HG02678 (cell line): ENCODE measurements at regions not wholly inside any gene's neighbourhood (a gene's known extent, or its start where the extent isn't known, plus 50 kb on each side); places are given as distances from the start of the nearest gene placed in this dataset.

Source experiments
- ATAC-seq: cut with Tn5 transposase; IDR thresholded peaks from one replicate; pipeline ENCODE4 v1.9.1; 2021; ENCODE audit warnings: mild to moderate bottlenecking, moderate library complexity; ENCODE audit not compliant: unreplicated experiment

- no peak for ATAC-seq
These were observed 564.9 kb upstream of the MGMT start for GRCh38 chr10:128902031-128902710.

- ATAC-seq: no peak
These were observed 559.7 kb upstream of the MGMT start for GRCh38 chr10:128907155-128907941.

- no peak for ATAC-seq
These were observed 558.9 kb upstream of the MGMT start for GRCh38 chr10:128908099-128908498.

GRCh38 chr10:128908499-128908898 lies 558.5 kb upstream of the MGMT start:
- no peak for ATAC-seq

- ATAC-seq: no peak
These were observed 554.3 kb upstream of the MGMT start for GRCh38 chr10:128912568-128913311.

GRCh38 chr10:128914681-128915080 lies 552.4 kb upstream of the MGMT start:
- ATAC-seq: no peak

- ATAC-seq: no peak
These were observed 551.4 kb upstream of the MGMT start for GRCh38 chr10:128915630-128916029.

- no peak for ATAC-seq
These were observed 550.7 kb upstream of the MGMT start for GRCh38 chr10:128916383-128916782.

GRCh38 chr10:128921389-128922022 lies 545.5 kb upstream of the MGMT start:
- ATAC-seq: no peak

- no peak for ATAC-seq
These were observed 544.9 kb upstream of the MGMT start for GRCh38 chr10:128922172-128922571.

- no peak for ATAC-seq
These were observed 544.3 kb upstream of the MGMT start for GRCh38 chr10:128922619-128923196.

- ATAC-seq: no peak
These were observed 542.1 kb upstream of the MGMT start for GRCh38 chr10:128924918-128925317.

- no peak for ATAC-seq
These were observed 540.3 kb upstream of the MGMT start for GRCh38 chr10:128926711-128927110.

GRCh38 chr10:128927497-128928161 lies 539.4 kb upstream of the MGMT start:
- ATAC-seq: no peak

GRCh38 chr10:128928231-128928836 lies 538.7 kb upstream of the MGMT start:
- no peak for ATAC-seq

- ATAC-seq: no peak
These were observed 537.9 kb upstream of the MGMT start for GRCh38 chr10:128929131-128929530.

GRCh38 chr10:128929767-128930166 lies 537.3 kb upstream of the MGMT start:
- no peak for ATAC-seq

- ATAC-seq: no peak
These were observed 536.5 kb upstream of the MGMT start for GRCh38 chr10:128930515-128930914.

GRCh38 chr10:128932071-128932820 lies 534.8 kb upstream of the MGMT start:
- ATAC-seq: no peak
